Mammary epithelial cell (primary cell): ENCODE measurements at regions not wholly inside any gene's neighbourhood (a gene's known extent, or its start where the extent isn't known, plus 50 kb on each side); places are given as distances from the start of the nearest gene placed in this dataset.

Experiments
- CTCF ChIP-seq, 2 donors: IDR thresholded peaks in 1 of 2; conservative IDR thresholded peaks in 1 of 2; 2 replicates each; pipeline ENCODE4 v1.5.1; 2011 to 2012; ENCODE audit warnings: inconsistent platforms in 2 of 2, low read length in 2 of 2, mild to moderate bottlenecking in 2 of 2, control low read depth in 1 of 2, low read depth in 1 of 2; ENCODE audit not compliant: insufficient read depth in 1 of 2; ENCODE audit errors: extremely low read depth in 1 of 2
- EZH2 ChIP-seq: IDR thresholded peaks from 2 replicates; pipeline ENCODE4 v1.6.1; 2012; ENCODE audit warnings: low read length, inconsistent platforms, borderline replicate concordance

- TF ChIP-seq CTCF (conservative IDR thresholded peaks at IDR 0.05 in 1 of 2, IDR thresholded peaks at IDR 0.05 in 1 of 2; ENCODE audit: extremely low read depth in 1 of 2, insufficient read depth in 1 of 2, low read depth in 1 of 2, low read length in 2 of 2) (no peak), EZH2 (no peak)
Observed at GRCh38 chrX:65136424-65136823, 160.2 kb upstream of the ZC4H2 start.
